HG03558 (cell line): ENCODE measurements at regions not wholly inside any gene's neighbourhood (a gene's known extent, or its start where the extent isn't known, plus 50 kb on each side); places are given as distances from the start of the nearest gene placed in this dataset.

Experiments
- ATAC-seq: cut with Tn5 transposase; IDR thresholded peaks from one replicate; pipeline ENCODE4 v1.9.1; 2021; ENCODE audit warnings: moderate number of reproducible peaks; ENCODE audit not compliant: unreplicated experiment; ENCODE audit errors: extremely low read depth

DNA sequence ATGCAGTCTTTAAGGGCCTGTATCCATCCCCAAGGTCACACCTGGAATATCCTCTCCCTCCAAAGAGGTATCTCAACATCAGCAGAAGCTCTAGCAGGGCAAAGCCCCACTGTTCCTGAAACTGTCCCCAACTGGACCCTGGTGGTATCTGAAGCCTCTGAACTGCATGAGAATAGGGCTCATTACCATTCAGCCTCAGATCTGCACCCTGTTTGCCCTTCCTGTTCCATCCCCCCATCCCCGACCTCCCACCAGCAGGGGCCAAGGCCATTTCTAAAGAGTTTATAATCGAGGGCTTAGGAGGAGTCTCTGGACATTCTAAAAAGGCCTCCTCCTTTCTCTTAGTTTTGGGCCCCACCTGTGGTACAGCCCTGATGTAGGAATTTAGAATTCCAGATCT lies 74.0 kb upstream of the THY1 start:
- ATAC-seq, result no peak

DNA sequence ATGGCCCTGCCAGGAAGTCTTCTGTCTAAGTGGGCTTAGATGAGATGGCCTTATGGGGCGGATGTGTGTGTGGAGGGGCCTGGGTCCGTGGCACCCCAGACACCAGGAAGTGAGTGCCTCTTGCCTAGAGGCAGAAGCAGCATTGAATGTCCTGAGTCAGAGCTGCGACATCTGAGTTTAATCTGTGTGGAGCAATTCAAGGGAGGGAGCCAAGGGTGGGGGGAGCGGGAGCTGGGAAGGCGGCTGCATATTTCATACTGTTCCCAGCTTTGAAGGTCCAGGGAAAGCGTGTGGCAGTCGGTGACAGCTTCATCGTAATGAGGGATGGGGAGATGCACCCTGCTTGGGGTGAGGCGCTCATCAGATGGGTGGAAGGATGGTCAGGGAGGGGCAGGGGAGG lies 73.5 kb upstream of the THY1 start:
- ATAC-seq, result no peak

DNA sequence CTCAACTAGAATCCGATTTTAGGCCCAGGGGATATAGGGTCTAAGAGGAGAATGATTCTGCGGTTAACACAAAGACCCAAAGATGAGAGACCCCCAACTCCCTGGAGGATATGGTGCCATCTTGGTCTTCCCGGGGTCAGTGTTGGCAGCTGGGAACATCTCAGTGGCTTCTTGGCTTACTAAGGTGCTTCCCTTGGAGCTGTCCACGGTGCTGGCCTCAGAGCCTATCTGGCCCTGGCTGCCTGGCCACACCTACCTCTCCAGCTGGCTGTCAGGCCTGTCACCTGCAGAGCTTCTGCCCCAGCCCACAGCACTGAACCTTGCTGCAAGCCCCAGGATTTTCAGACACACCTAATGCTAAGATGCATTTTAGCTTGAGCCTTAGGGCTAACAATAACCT lies 70.7 kb upstream of the THY1 start:
- ATAC-seq, result no peak

DNA sequence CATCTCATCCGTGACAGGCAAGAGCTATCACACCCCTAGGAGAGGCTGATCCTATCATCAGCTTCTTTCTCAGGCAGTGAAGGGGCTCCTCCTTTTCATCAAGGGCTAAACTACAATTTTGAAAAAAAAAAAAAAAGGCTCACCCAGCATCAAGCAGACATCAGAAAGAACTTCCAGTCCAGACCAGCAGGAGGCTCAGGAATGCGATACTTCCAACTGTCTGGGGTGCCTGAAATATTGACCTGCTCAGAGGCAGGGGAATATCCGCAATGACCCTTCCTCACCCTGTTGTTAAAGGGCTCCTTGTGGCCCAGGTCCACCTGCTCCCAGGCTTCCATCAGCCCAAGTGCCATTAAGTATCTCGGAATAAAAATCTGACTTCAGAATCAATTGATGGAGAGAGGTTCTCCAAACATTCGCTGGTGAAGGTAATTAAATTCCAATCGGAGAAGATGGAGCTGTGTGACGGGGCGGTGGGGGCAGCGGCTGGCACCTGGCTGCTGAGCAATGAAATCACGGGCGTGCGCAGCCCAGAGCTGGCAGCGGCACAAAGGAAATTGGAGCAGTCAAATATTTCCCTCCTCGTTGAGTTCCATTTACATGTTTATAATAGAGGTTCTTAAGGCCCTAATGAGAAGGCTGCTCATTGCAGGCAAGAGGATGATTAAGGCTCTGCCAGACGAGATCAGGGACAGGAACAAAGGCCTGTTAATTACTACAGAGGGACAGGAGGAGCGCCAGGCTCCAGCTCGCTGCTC lies 69.0 kb upstream of the THY1 start:
- ATAC-seq, result no peak

DNA sequence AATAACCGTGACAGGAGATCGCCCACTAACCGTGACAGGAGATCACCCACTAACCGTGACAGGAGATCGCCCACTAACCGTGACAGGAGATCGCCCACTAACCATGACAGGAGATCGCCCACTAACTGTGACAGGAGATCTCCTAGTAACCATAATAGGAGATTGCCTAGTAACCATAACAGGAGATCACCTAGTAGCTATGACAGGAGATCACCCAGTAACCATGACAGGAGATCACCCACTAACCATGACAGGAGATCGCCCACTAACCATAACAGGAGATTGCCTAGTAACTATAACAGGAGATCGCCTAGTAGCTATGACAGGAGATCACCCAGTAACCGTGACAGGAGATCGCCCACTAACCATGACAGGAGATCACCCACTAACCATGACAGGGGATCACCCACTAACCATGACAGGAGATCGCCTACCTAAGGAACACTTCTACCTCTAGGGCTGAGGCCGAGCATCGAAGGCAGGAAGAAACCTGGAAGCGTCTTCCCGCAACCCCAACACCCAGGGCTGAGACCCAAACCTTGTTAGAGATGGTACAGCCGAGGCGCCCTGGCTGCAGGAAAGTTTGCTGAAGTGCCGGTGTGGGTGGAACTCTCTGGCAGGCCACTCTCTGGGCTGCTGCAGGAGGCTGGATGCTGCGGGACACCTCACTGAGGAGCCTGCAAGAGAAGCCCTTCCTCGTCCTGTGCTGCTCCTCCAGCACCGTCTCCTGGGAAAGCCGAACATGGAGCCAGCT lies 67.5 kb upstream of the THY1 start:
- ATAC-seq, result no peak

DNA sequence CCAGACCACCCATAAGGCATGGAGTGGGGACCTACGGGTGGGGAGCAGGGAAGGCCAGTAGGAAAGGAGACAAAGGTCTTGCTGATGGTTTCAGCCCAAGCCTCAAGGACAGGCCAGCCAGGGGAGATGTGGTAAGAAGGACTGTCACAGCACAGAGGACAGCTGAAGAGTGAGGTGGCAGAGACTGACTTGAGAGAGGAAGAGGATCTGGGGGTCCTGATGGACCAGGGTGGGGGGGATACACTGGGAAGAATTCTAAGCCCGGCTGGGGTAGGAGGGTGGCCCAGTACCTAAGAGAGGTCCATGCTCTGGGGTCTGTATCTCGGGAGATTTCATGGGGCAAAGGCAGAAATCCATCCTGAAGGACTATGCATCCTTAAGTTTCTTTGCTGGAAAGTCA lies 66.1 kb upstream of the THY1 start:
- ATAC-seq, result no peak

DNA sequence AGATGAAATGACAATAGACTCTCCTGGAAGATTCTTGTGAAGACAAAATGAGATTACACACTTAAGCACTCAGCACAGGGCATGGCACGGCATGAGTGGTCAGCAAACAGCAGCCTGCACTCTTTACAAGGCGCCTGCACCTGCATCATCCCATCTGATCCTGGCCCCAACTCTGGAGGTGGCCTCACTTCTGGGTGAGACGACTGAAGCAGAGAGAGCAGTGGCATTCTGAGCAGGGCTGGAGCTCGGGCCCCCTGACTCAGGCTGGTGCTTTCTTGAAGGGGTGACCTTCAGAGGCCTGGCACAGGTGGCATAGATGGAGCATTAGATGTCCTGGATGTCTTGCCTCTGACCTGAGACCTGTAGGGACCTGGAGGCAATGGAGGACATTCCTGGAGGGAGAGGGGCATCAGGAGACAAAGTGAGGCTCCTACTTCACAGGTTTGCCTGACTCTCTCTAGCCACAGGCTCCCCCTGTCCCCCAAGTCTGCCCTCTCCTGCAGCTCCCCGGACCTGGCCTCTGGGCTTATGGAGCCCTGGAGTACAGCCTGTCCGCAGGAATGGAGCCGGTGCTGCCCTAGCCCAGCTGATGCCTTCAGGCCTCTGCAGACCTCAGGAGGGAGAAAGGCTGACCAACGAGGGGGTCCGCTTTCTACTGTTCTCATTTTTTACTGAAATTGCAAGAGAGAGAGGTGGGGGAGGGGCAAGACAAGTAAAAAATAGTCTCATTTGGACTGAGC lies 65.5 kb upstream of the THY1 start:
- no peak for ATAC-seq

DNA sequence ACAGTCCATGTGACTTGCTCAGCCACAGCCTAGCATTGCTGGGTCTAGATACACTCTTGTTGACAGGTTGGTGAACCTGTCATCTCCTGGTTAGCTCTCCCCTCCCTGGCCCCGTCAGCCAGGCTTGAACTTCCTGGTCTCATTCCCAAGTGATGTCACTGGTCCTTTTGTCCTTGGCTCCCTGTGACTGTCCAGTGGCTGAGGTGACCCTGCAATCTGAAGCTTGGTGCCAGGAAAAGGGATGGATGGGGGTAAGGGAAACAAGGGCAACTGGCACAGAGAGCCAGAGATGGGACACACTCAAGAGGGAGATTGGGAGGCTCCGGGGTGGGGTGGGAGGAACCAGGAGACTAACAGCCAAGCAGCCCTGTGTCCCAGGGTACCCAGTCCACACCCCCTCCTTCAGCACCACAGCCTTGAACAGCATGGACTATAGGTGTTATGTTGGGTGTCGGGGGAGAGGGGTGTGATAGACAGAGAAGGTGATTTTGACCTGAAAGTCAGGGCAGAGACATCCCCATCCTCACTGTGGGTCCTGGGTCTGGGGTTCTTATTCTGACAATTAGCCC lies 63.8 kb upstream of the THY1 start:
- no peak for ATAC-seq

DNA sequence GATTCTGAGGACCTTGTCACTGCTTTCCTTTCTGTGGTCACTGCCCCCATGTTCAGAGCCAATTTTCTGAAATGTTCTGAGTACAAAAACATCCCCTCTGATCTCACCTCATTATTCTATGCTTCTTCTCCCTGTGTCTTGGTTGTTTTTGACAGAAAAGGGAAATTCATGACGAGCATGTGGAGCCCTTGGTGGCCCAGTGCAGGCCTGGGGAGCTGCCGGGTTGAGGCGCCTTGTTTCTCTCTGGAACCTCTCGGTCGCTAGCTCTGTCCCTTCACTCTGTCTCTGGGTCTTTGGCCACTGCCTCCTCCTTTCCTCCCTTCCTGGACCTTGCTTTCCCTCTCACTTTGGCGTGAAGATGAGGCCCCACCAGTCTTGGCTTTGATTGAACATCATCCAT lies 63.0 kb upstream of the THY1 start:
- no peak for ATAC-seq

DNA sequence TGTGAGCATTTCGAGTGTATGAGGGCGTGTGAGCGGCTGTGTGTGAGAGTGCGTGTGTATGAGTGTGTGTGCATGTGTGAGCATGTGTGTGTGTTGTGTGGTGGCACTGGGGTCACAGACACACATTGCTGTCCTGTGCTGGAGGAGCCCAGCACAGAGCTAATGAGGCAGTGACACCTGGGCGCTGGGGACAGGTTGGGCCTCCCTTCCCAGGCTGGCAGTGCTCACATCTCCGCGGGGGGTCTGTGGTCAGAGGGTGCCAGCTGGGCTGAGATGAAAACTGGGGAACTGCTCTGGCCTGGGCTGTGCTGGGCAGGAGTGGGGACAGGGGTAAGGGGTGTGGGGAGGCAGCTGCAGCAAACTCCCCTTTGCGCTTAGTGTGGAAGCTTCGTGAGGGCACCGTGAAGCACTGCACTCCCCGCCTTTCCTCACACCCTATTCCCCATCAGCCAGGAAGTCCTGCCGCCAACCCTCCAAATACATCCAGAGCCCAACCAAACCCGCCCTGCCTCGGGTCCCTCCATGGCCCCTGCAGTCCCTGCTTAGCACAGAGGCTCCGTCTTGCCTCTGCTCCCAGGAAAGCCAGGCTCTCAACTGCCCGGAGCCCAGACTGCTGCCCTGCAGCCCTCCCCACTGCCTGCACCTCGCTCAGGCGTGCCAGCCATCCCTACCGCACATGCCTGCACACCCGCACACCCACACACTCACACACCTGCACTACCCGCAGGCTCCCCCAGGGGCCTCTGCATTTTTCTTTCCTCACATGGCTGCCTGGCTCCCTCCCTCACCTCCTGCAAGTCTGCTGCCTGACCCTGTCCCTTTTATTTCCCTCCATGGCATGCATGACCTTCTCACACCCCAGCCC lies 62.0 kb upstream of the THY1 start:
- ATAC-seq, result no peak

DNA sequence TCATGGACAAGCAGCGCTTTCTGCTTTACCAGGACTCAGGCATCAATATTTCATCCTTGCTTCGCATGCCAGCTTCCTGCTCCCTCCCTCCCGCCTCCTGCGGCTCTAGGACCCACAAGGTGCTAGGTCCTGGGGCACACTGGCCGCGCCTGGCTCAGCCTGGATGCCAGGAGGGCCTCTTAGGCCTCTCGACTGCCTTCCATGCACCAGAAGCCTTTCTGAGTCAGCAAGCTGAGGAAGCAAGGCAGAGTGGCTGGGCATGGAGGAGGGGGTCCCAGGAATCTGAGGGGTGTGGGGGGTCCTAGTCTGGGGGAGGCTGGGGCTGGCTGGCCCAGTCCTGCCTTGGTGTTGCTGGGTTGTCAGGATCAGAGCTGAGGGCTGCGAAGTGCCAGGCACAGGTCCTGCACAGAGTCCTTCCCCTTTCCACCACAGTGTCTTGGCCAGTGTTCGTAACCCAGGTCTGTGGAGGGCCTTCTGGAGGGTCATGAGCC lies 61.0 kb upstream of the THY1 start:
- no peak for ATAC-seq

DNA sequence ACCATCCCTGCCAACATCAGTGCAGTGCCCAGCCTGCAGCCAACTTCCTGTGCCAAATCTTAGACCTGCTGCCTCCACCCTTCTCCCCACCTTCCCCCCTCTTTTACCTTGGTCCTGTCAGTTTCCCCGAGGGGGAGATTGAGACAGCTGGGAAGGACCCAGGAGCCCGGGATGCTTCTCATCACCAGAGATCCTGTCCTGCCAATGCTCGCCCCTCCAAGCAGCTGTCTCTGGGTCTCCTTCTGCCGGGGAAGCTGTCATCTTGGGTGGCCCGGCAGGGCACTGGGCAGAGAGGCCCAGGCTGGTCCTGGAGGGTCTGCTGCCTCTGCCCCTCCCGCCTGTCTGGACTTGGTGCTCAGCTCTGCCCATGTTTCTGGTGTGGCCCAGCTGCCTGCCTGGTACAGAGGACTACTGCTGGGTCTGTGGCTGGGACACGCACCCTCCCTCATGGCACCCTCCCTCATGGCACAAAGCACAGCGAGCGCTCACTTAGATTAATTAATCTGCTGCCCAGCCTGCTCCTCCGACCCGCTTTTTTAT lies 60.4 kb upstream of the THY1 start:
- no peak for ATAC-seq

DNA sequence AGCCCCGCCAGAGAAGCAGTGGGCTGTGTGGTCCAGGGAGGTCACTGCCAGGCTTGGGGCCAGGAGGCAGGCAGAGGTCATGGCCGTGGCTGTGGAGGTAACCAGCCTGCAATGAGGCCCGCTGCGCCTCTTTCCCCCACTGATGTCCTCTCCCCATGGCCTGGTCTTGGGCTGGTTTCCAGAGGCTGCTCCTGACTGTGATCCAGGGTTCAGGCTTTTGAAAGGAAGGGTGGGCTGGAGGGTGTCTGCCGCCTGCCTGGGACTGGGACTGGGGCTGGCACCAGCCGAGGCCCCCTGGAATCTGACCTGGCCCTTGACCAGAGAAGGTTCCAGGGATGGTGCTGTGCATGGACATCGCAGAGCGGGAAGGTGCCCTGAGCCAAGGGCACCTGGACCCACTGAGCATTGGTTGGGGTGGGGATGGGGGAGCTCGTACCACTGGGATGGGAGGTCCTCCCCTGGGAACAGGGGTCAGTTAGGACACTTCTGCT lies 59.6 kb upstream of the THY1 start:
- no peak for ATAC-seq

DNA sequence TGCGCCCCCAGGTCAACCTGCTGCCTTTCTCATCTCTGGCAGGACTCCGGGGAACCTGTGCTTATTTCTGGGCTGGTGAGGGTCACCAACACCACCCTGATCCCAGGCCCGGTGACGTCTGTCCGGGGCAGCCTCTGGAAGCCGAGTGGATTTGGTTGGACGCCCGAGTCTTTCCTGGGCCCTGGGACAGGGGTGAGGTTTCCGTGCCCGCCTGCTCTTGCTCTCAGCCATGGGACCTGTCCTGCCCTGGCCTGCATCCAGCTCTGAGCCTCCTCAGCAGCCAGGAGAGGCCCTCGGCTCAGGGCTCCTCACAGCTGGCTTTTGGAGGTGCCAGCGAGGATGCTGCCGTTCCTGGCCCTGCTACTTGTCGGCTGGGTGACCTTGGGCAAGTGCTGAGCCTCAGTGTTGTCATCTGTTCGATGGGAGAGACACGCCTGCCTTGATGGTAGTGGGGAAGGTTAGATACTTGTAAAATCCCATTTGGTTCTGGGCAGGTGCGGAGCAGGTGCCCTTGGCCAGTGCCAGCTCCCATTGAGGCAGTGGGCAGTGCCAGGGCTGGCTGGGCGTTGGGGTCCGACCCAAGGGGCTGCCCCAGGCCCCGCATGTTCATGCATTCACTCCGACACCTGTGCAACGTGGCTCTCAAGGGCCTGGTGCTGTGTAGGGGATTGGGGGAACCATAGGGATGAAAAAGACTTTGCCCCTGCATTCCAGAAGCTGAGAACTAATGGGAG lies 58.9 kb upstream of the THY1 start:
- ATAC-seq, result no peak

DNA sequence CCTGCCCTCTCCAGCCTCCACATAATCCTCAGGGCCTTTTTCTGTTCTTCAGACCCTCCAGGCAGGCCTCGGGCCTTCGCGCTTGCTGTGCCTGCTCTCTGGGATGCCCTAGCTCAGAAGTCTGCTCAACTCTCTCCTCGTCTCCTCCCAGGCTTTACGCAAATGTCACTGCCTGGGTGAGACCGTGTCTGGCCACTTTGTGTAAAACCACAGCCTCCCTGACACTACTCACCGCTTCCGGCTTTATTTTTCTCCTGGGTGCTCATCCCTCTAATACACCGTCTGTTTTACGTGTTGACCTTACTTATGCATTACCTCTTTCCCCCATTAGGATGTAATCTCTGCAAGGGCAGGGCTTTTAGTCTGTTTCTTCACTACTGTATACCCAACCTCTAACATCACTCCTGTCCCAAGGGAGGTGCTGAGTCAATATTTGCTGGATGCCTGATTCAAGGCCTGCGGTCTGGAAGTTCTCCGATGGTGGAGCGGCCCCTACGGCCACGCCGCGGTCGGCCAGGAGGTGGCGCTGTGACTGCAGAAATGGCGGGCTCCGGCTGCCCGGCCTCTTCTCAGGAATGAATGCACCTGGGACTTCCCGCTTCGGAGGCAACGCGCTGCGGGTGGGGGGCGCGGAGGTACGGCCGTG lies 58.2 kb upstream of the THY1 start:
- ATAC-seq, result no peak

DNA sequence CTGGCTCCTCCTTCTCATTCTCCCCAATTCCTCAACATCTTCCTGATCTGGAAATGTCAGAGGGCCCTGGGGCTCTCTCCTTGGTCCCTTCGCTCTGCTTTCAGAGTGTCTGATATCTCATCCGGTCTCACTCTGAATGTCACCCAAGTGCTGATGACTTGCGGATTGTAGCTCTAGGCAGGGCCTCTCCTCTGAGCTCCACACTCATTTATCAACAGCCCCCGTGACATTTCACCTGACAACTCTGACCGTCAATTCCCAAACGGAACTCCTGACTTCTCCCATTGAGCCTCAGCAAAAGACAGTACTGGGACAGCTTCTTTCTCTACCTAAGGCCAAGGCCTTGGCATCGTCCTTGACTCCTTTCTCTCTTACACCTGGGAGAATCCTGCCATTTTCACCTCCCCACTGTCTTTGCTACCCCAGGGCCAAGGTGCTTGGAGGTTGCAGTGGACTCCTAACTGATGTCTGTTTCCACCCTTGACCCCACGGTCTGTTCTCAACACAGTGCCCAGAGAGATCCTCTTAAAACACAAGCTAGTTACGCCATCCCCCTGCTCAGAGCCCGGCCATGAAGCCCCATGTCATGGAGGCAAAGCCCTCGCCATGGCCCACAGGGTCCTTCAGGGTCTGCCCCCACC lies 57.5 kb upstream of the THY1 start:
- ATAC-seq, result no peak

DNA sequence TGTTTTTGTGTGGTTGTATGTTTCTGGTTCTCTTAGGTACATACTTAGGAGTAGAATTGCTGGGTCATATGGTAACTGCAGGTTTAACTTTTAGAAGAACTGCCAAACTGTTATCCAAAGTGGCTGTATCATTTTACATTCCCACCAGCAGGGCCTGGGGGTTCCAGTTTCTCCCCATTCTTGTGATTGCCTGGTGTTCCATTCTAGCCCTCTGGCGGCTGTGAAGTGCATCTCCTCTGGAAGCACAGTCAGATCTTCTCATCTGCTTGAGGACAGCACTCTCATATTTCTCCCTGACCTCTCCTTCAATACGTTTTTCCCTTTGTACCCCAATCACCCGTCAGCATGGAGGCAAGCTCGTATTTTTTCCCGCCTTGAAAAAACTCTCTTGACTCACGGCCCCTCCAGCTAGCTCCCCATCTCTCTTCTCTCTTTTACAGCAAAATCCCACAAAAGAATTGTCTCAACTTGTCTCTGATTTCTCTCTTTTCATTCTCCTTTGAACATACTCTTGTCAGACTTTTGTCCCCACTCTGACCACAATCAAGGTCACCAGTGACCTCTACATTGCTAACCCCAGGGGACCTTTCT lies 56.8 kb upstream of the THY1 start:
- no peak for ATAC-seq
